ENCODE measurements at regions not wholly inside any gene's neighbourhood (a gene's known extent, or its start where the extent isn't known, plus 50 kb on each side); places are given as distances from the start of the nearest gene placed in this dataset.

DNA sequence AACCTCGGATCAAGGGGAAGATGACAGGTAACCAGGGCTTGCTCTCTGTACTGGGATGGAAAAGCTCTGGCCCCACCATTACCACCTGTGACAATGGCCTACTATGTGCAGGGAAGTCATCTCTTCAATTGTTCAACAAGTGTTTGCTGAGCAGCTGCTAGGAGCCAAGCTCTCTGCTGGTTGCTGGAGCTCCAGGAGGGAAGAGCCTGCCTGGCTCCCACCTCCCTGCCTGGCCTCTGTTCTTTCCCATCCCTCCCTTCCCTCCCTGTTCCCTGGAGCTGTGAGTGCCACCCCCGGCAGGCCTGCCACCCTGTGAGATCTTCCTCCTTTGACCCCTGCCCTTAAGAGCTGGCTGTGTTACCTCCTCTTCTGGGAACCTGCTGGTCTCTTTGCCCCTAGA is 59.7 kb upstream of the IER5L start:
- TF ChIP-seq, protein P1, sequence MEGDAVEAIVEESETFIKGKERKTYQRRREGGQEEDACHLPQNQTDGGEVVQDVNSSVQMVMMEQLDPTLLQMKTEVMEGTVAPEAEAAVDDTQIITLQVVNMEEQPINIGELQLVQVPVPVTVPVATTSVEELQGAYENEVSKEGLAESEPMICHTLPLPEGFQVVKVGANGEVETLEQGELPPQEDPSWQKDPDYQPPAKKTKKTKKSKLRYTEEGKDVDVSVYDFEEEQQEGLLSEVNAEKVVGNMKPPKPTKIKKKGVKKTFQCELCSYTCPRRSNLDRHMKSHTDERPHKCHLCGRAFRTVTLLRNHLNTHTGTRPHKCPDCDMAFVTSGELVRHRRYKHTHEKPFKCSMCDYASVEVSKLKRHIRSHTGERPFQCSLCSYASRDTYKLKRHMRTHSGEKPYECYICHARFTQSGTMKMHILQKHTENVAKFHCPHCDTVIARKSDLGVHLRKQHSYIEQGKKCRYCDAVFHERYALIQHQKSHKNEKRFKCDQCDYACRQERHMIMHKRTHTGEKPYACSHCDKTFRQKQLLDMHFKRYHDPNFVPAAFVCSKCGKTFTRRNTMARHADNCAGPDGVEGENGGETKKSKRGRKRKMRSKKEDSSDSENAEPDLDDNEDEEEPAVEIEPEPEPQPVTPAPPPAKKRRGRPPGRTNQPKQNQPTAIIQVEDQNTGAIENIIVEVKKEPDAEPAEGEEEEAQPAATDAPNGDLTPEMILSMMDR (IDR thresholded peaks at IDR 0.05) = no peak
- TF ChIP-seq POLR2A (IDR thresholded peaks at IDR 0.05) = no peak
